HG02571 (cell line): ENCODE measurements at regions not wholly inside any gene's neighbourhood (a gene's known extent, or its start where the extent isn't known, plus 50 kb on each side); places are given as distances from the start of the nearest gene placed in this dataset.
"Not testable (repeated sequence)": the region's sequence is repeated elsewhere in the genome, so short reads cannot be mapped to it uniquely, and the experiment has no call there.

Source experiments
- ATAC-seq: cut with Tn5 transposase; IDR thresholded peaks from one replicate; pipeline ENCODE4 v1.9.1; 2021; ENCODE audit warnings: mild to moderate bottlenecking, moderate library complexity; ENCODE audit not compliant: unreplicated experiment

GRCh38 chr15:31579976-31580375, 253.3 kb downstream of the KLF13 start:
- no peak for ATAC-seq

GRCh38 chr15:31584195-31584594, 257.6 kb downstream of the KLF13 start:
- no peak for ATAC-seq

GRCh38 chr15:31585240-31585639, 258.6 kb downstream of the KLF13 start:
- no peak for ATAC-seq

- ATAC-seq: no peak
These were observed 260.2 kb downstream of the KLF13 start for GRCh38 chr15:31586841-31587240.

- ATAC-seq: no peak
These were observed 260.9 kb downstream of the KLF13 start for GRCh38 chr15:31587583-31587982.

- ATAC-seq: no peak
These were observed 264.0 kb downstream of the KLF13 start for GRCh38 chr15:31590609-31591008.

- no peak for ATAC-seq
These were observed 265.3 kb downstream of the KLF13 start for GRCh38 chr15:31591908-31592307.

GRCh38 chr15:31597466-31597865, 270.8 kb downstream of the KLF13 start:
- ATAC-seq: no peak

GRCh38 chr15:31598620-31599019, 272.0 kb downstream of the KLF13 start:
- ATAC-seq: no peak

GRCh38 chr15:31605467-31605931, 278.9 kb downstream of the KLF13 start:
- ATAC-seq: no peak

GRCh38 chr15:31606194-31606669, 279.6 kb downstream of the KLF13 start:
- ATAC-seq: no peak

GRCh38 chr15:31606931-31607497, 280.4 kb downstream of the KLF13 start:
- no peak for ATAC-seq

- ATAC-seq: no peak
These were observed 281.0 kb downstream of the KLF13 start for GRCh38 chr15:31607656-31608055.

GRCh38 chr15:31609258-31609681, 282.6 kb downstream of the KLF13 start:
- no peak for ATAC-seq

- no peak for ATAC-seq
These were observed 283.3 kb downstream of the KLF13 start for GRCh38 chr15:31609906-31610305.

- ATAC-seq: no peak
These were observed 289.2 kb downstream of the KLF13 start for GRCh38 chr15:31615643-31616415.

- not testable (repeated sequence) for ATAC-seq
These were observed 296.7 kb downstream of the KLF13 start for GRCh38 chr15:31623297-31623696.

- ATAC-seq: not testable (repeated sequence)
These were observed 297.5 kb downstream of the KLF13 start for GRCh38 chr15:31624115-31624514.

- ATAC-seq: not testable (repeated sequence)
These were observed 309.1 kb downstream of the KLF13 start for GRCh38 chr15:31635715-31636114.

- not testable (repeated sequence) for ATAC-seq
These were observed 310.3 kb downstream of the KLF13 start for GRCh38 chr15:31636911-31637310.

- ATAC-seq: not testable (repeated sequence)
These were observed 317.3 kb downstream of the KLF13 start for GRCh38 chr15:31643955-31644354.

GRCh38 chr15:31644761-31645160, 318.1 kb downstream of the KLF13 start:
- ATAC-seq: not testable (repeated sequence)
